Kidney epithelial cell (primary cell): ENCODE measurements at regions not wholly inside any gene's neighbourhood (a gene's known extent, or its start where the extent isn't known, plus 50 kb on each side); places are given as distances from the start of the nearest gene placed in this dataset.

ENCODE experiments used
- DNase-seq: peaks from one replicate; pipeline ENCODE4 v3.0.0-alpha.2; 2010; ENCODE audit warnings: low read depth
- H3K27me3 ChIP-seq: 2 replicates; pipeline ENCODE4 v1.6.0; 2011; ENCODE audit warnings: low read length; ENCODE audit not compliant: control insufficient read depth, insufficient read depth
- H3K36me3 ChIP-seq: 2 replicates; pipeline ENCODE4 v1.5.1; 2011; ENCODE audit warnings: low read length; ENCODE audit not compliant: control insufficient read depth, insufficient read depth
- H3K4me3 ChIP-seq: 2 replicates; pipeline ENCODE4 v1.5.1; 2011; ENCODE audit warnings: low read depth, mild to moderate bottlenecking, control low read depth, low read length
- CTCF ChIP-seq: IDR thresholded peaks from 2 replicates; pipeline ENCODE4 v1.5.1; 2011; ENCODE audit warnings: mild to moderate bottlenecking, moderate library complexity, low read length, control low read depth, inconsistent platforms; ENCODE audit not compliant: insufficient read depth, poor library complexity, severe bottlenecking

GRCh38 chr18:75812761-75813160 is 385.3 kb upstream of the SMIM21 start:
- Histone ChIP-seq H3K36me3 (no peaks in the 10 kb centered on the region), H3K4me3 (no peak overlapping the region), H3K27me3 (no peaks in the 10 kb centered on the region)
- DNase-seq, result no peak
- no peak for TF ChIP-seq CTCF

GRCh38 chr18:75810961-75811551 is 383.6 kb upstream of the SMIM21 start:
- Histone ChIP-seq H3K27me3 (no peaks in the 10 kb centered on the region), H3K36me3 (no peaks in the 10 kb centered on the region), H3K4me3 (no peak overlapping the region)
- no peak for TF ChIP-seq CTCF
- no peak for DNase-seq

- H3K27me3 ChIP-seq, result no peaks in the 10 kb centered on the region
- no peak for TF ChIP-seq CTCF
- DNase-seq, result no peak
- H3K36me3 ChIP-seq, result no peaks in the 10 kb centered on the region
- H3K4me3 ChIP-seq, result no peak overlapping the region
Measured at GRCh38 chr18:75810516-75810915, 383.0 kb upstream of the SMIM21 start.

GRCh38 chr18:75809926-75810255 is 382.4 kb upstream of the SMIM21 start:
- no peaks in the 10 kb centered on the region for H3K36me3 ChIP-seq
- DNase-seq, result no peak
- no peaks in the 10 kb centered on the region for H3K27me3 ChIP-seq
- TF ChIP-seq CTCF, result no peak
- H3K4me3 ChIP-seq, result no peak overlapping the region

- no peak for TF ChIP-seq CTCF
- no peak overlapping the region for H3K4me3 ChIP-seq
- H3K36me3 ChIP-seq, result no peaks in the 10 kb centered on the region
- no peak for DNase-seq
- H3K27me3 ChIP-seq, result no peaks in the 10 kb centered on the region
Measured at GRCh38 chr18:75809151-75809925, 381.8 kb upstream of the SMIM21 start.

GRCh38 chr18:75805265-75805664 is 377.8 kb upstream of the SMIM21 start:
- Histone ChIP-seq H3K27me3 (no peaks in the 10 kb centered on the region), H3K4me3 (no peak overlapping the region), H3K36me3 (no peaks in the 10 kb centered on the region)
- TF ChIP-seq CTCF, result no peak
- DNase-seq, result no peak
